Islet precursor cell (in vitro differentiated cells): ENCODE measurements at regions not wholly inside any gene's neighbourhood (a gene's known extent, or its start where the extent isn't known, plus 50 kb on each side); places are given as distances from the start of the nearest gene placed in this dataset.
A peak's percentile ranks its signal among the peaks of the same experiment; 100 is the strongest.
"Not testable (repeated sequence)": the region's sequence is repeated elsewhere in the genome, so short reads cannot be mapped to it uniquely, and the experiment has no call there.

Experiments
- DNase-seq: peaks from one replicate; pipeline ENCODE4 v3.0.0-alpha.2; 2018

- DNase-seq: not testable (repeated sequence)
Measured at GRCh38 chr4:28116526-28117083, 1256.0 kb downstream of the STIM2 start.

GRCh38 chr4:28117084-28117682 lies 1256.5 kb downstream of the STIM2 start:
- DNase-seq: no peak

GRCh38 chr4:28146191-28146590 lies 1285.5 kb downstream of the STIM2 start:
- DNase-seq: no peak

- DNase-seq: no peak
Measured at GRCh38 chr4:28148221-28148620, 1287.6 kb downstream of the STIM2 start.

GRCh38 chr4:28149762-28150161 lies 1289.1 kb downstream of the STIM2 start:
- no peak for DNase-seq

GRCh38 chr4:28151314-28151713 lies 1290.7 kb downstream of the STIM2 start:
- DNase-seq: no peak

- DNase-seq: peak; percentile 85
Measured at GRCh38 chr4:28167411-28167810, 1306.8 kb downstream of the STIM2 start.

GRCh38 chr4:28176942-28177341 lies 1316.3 kb downstream of the STIM2 start:
- DNase-seq: no peak

- DNase-seq: no peak
Measured at GRCh38 chr4:28177641-28178040, 1317.0 kb downstream of the STIM2 start.

GRCh38 chr4:28179126-28179525 lies 1318.5 kb downstream of the STIM2 start:
- no peak for DNase-seq

GRCh38 chr4:28209371-28209924 lies 1348.8 kb downstream of the STIM2 start:
- DNase-seq: no peak

GRCh38 chr4:28211676-28212470 lies 1351.2 kb downstream of the STIM2 start:
- no peak for DNase-seq

GRCh38 chr4:28221536-28221935 lies 1360.9 kb downstream of the STIM2 start:
- DNase-seq: no peak

GRCh38 chr4:28225050-28225449 lies 1364.4 kb downstream of the STIM2 start:
- peak; percentile 75 for DNase-seq

- no peak for DNase-seq
Measured at GRCh38 chr4:28225689-28226353, 1365.2 kb downstream of the STIM2 start.

GRCh38 chr4:28226962-28227361 lies 1366.3 kb downstream of the STIM2 start:
- DNase-seq: no peak

- no peak for DNase-seq
Measured at GRCh38 chr4:28227764-28228163, 1367.1 kb downstream of the STIM2 start.

- peak; percentile 75 for DNase-seq
Measured at GRCh38 chr4:28228561-28229491, 1368.2 kb downstream of the STIM2 start.

GRCh38 chr4:28232376-28232775 lies 1371.7 kb downstream of the STIM2 start:
- DNase-seq: no peak

- DNase-seq: no peak
Measured at GRCh38 chr4:28232951-28233350, 1372.3 kb downstream of the STIM2 start.

- DNase-seq: no peak
Measured at GRCh38 chr4:28233724-28234123, 1373.1 kb downstream of the STIM2 start.

- DNase-seq: no peak
Measured at GRCh38 chr4:28238876-28239275, 1378.2 kb downstream of the STIM2 start.
